Hematopoietic multipotent progenitor cell treated with erythropoietin and hydrocortisone succinate and interleukin-3 and kit ligand, for 17 days (in vitro differentiated cells): ENCODE measurements at regions not wholly inside any gene's neighbourhood (a gene's known extent, or its start where the extent isn't known, plus 50 kb on each side); places are given as distances from the start of the nearest gene placed in this dataset.

Source experiments
- DNase-seq: peaks from one replicate; pipeline ENCODE4 v3.0.0-alpha.2; 2015; ENCODE audit warnings: low spot score

GRCh38 chr10:10222304-10222841 is 795.3 kb upstream of the CELF2 start:
- DNase-seq, result no peak

- DNase-seq, result no peak
These were observed 794.5 kb upstream of the CELF2 start for GRCh38 chr10:10223131-10223530.

GRCh38 chr10:10225136-10225676 is 792.5 kb upstream of the CELF2 start:
- DNase-seq, result no peak

- DNase-seq, result no peak
These were observed 784.4 kb upstream of the CELF2 start for GRCh38 chr10:10233229-10233628.

GRCh38 chr10:10235003-10235402 is 782.7 kb upstream of the CELF2 start:
- DNase-seq, result no peak

- DNase-seq, result no peak
These were observed 770.1 kb upstream of the CELF2 start for GRCh38 chr10:10247585-10247984.

- no peak for DNase-seq
These were observed 760.8 kb upstream of the CELF2 start for GRCh38 chr10:10256860-10257259.

DNA sequence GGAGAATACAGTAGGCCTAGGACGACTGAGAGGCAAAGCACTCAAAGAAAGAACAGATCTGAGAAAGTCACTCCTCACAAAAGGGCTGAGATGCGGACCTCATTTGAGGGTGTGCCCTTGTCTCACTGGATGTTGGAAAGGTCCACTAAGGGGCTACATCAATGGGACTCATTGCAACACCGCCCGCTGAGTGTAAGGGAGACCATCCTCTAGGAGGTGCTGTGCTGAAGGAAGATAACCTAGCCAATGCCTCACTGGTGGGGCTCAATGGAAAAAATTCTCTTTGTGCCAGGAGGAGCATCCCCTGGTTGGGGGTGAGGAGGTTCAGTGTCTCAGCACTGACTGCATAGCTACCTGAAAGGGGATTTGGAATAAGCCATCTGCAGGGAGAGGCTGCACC is 758.7 kb upstream of the CELF2 start:
- no peak for DNase-seq

DNA sequence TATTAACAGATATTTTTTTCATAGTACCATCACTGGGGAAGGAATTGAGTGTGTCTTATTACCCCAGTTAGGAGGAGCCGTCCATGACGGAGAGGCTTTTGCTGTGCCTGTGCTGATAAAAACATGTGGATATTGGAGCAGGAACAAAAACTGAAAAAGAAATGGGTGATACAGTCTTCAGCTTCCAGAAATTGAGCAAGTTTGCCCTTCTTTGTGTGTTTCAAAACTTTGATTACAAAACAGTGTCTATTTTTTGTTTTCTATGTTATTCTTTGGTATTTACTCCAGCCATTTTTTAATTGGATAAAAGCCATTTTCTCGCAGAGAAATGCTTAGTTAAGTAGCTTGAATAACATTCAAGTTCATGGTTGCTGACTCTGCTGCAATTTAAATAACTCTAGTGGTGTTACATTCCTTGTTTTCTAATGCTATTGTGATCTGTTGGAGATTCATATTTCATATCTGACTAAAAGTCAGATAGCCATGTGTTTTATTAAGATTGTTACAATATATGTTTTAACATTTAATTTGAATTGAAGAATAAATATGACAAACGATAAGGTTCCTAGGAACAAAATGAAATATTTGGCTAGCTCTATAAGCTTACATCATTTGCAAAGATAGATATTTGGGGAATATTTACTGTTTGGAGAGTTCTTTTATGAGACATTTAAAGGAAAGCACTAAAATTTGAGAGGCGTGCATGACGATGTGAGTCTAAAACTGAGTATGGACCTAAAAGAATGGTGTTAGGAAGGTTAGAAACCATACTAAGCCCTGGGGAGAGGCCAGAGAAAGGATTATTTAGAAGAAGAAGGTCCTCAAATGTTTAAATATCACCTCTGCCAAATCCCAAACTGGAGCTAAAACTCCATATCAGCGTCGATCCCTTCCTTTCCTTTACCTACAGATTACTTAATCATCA is 747.3 kb upstream of the CELF2 start:
- DNase-seq, result no peak

DNA sequence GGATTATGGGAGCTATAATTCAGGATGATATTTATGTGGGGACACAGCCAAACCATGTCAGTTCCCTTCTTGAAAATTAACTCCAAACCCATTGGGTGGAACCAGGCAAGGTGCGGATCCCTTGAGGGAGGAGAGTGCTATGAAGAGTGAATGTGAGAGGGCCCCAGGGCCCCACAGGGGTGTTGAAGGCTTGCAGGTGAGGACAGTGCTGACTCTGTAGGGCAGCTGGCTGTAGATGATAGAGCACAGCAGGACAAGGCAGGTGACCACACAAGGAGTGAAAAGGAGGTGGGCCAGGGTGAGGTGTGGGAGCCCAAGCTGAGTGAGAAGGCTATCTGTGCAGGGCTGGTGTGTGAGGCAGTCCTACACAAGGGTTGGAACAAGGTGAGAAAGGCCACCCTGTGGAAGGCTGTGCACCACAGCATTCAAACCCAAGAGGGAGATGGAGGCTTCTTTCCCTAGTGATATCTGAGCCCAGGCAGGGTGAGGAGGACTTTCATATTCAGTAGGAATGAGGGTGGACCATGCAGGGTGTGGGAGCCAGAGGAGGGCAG is 746.0 kb upstream of the CELF2 start:
- DNase-seq, result no peak

GRCh38 chr10:10273661-10274060 is 744.0 kb upstream of the CELF2 start:
- DNase-seq, result no peak

DNA sequence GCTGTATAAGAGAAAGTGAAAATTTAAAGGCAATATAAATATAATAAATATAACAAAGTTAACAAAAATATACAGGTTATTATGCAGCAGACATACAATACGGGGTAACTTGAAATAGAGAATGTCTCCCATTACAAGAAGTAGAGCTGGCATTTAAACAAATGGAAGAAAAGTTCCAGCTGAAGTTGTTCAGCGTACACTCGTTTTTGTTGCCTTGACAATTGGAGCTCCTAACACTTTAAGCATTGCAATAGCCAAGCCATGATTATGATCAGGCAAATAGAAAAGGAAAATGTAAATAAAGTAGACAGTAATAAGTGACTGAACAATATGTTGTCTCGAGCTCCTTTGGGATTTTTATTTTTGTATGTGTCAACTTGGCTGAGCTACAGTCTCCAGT is 737.8 kb upstream of the CELF2 start:
- DNase-seq, result no peak

DNA sequence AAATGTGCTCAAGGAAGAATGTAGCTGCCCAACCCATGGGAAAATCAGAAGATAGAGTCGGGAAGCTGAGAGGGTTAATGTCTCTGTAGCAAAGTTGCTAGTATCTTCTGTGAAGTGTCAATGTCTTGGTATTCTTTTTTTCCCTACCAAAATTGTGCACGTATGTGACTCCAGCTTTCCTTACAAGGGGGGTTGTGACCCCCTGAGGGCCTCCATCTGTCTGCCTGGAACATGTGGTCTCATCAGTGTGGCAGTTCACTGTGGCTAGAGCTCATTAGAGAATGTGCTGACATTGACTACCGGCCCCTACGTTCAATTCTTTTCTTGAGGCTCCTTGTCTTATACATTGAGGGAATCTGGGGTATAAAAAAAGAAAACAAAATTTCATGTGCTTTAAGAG is 725.2 kb upstream of the CELF2 start:
- no peak for DNase-seq

GRCh38 chr10:10293041-10293440 is 724.6 kb upstream of the CELF2 start:
- DNase-seq, result no peak

DNA sequence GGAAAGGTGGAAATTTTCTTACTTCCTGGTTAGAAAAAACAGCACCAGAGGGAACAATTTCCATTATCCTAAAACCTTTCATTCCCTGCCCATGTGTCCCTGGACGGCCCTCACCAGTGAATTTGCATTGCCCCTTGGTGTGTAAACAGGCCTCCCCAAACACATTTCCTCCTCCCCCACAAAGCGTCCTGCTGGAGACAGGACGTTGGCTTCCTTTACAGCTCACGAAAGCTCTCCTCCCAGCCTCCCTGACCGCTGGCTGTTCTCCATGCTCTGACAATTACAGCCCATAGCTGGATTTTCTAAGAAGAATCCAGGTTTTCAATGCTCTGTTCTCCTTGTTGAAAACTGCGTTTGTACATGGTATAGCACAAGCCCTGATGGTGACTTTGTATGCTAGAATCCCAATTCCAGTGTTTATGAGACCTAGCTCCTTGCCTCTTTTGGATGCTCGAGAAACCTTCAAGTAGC is 724.2 kb upstream of the CELF2 start:
- DNase-seq, result no peak

- DNase-seq, result no peak
These were observed 723.3 kb upstream of the CELF2 start for GRCh38 chr10:10294184-10294880.

DNA sequence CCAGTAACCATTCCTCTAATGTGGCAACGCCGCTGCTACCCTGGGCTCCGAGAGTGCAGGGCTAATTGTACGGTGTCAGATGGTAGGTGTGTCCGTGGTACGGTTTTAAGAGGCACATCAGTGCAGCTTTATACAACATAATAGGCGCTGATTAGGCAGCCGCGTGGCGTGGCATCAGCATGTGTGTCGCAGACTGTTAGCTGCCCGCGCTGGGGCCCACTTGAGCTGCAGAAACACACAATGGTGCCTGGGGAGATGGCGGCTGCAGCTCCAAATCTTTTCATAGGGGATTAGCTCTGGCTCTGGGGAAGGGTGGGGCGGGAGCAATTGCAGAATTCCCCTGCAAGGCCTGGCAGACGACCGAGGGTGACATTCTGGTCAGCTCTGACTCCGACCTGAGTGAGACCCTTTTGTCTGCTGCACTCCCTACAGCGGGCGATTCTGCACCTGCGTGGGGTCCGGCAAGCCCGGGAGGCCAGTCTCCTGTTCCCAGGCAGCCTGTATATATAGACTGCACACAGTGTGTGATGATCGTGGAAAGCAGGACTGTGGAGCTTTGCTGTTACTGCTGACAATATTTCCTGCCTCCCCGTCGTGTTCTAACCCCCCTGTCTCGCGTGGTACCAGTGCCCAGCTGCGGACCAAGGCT is 722.7 kb upstream of the CELF2 start:
- no peak for DNase-seq

GRCh38 chr10:10295537-10295936 is 722.1 kb upstream of the CELF2 start:
- DNase-seq, result no peak

GRCh38 chr10:10302689-10303088 is 715.0 kb upstream of the CELF2 start:
- DNase-seq, result no peak

GRCh38 chr10:10307036-10307435 is 710.6 kb upstream of the CELF2 start:
- DNase-seq, result no peak

DNA sequence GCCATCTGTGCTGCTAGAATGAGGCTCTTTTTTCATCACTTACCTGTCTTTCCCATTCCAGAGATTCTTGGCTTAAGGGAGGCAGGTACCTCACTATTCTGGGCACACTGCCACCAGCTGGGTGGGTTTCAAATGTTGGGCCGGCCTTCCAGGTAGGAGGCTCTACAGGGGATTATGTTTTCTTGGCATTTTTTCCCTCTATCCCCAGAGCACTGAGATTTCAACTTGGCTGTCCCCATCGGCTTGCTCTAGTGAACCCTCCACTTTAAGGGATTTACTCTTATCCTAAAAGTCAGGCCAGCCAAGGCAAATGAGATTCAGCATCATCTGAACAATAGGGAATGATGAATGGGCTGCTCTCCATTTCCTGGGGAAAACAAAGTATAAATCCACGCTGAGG is 710.1 kb upstream of the CELF2 start:
- DNase-seq, result no peak

- DNase-seq, result no peak
These were observed 707.2 kb upstream of the CELF2 start for GRCh38 chr10:10310498-10310897.
